Choroid plexus epithelial cell (primary cell): ENCODE measurements at regions not wholly inside any gene's neighbourhood (a gene's known extent, or its start where the extent isn't known, plus 50 kb on each side); places are given as distances from the start of the nearest gene placed in this dataset.

ENCODE experiments used
- DNase-seq: peaks from one replicate; pipeline ENCODE4 v3.0.0-alpha.2; 2010; ENCODE audit warnings: low read depth
- H3K4me3 ChIP-seq: 2 replicates; pipeline ENCODE4 v1.5.1; 2011; ENCODE audit warnings: low read depth, mild to moderate bottlenecking, control low read depth, low read length, moderate library complexity
- TF ChIP-seq, protein P1 (sequence below): conservative IDR thresholded peaks from 2 replicates; pipeline ENCODE4 v1.5.1; 2011; ENCODE audit warnings: low read depth, mild to moderate bottlenecking, control low read depth, inconsistent platforms, low read length, moderate library complexity

DNA sequence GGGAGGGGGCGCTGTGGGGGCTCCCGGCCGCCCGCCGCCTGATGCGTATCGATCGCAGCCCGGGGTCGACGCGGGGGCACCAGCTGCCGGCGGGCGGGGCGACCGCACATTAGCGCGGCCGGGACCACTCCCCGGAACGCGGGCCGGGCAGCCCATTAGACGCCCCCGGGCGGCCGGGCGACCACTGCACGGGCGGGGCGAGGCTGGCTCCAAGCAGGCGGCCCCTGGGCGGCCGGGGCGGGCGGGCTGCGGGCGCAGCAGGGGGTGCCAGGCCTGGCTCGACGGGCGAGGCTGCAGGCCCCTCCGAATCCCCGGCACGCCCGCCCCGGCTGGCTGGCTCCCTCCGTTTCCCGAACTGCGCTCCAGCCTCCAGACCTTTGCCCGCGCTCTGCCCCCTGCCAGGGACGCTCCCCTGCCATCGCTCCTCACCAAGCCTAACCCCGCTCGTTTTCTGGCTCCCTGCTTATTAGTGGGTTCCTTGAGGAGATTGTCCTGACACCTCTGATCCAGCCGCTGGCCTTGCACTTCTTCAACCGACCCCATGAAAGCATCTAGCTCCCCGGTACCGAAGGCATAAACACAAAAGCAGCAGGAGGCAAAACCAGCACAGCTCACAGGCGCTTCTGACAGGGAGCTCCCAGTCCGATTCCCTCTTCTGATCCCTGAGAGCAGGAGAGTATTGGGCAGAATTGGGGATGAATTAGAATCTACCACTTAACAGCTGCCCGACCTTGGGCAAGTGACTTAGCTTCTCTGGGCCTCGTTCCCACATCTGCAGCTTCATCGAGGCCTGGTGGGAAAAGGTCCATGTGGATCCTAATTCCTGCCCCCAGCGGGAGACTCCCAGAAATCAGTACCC is 92.6 kb upstream of the CASZ1 start:
- DNase-seq, result peak; percentile 5
- TF ChIP-seq, protein P1, sequence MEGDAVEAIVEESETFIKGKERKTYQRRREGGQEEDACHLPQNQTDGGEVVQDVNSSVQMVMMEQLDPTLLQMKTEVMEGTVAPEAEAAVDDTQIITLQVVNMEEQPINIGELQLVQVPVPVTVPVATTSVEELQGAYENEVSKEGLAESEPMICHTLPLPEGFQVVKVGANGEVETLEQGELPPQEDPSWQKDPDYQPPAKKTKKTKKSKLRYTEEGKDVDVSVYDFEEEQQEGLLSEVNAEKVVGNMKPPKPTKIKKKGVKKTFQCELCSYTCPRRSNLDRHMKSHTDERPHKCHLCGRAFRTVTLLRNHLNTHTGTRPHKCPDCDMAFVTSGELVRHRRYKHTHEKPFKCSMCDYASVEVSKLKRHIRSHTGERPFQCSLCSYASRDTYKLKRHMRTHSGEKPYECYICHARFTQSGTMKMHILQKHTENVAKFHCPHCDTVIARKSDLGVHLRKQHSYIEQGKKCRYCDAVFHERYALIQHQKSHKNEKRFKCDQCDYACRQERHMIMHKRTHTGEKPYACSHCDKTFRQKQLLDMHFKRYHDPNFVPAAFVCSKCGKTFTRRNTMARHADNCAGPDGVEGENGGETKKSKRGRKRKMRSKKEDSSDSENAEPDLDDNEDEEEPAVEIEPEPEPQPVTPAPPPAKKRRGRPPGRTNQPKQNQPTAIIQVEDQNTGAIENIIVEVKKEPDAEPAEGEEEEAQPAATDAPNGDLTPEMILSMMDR, result no peak
- no peak overlapping the region for H3K4me3 ChIP-seq

DNA sequence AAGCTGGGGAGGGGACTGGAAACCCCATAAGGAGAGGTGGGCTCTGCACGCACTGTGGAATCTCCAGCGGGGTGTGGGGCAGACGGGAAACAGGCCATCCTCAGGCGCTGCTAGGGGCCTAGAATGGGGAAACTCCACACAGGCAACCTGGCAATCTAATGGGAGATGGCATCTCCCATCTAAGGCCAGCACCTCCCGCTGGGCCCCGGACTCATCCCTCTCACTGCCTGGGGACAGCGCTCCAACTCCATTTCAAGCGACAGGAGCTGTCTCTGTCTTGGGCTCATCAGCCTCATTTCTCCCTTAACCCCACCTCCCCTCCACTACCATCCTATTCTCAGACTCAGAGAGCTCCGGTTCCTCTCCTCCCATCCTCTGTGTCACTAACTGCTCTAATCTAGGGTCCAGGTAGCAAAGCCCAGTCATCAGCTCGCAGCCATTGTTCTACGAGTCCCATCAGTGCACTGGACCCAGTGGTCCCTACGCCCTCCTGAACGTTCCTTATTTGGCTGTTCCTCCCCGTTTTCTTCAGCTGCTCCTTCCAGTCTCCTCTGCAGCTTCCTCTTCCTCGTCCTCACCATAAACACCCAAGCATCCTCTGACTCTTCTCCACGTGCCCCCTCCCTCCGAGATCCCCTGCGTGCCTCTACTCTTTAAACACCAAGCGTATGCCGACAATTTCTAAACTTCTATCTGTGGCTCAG is 93.4 kb upstream of the CASZ1 start:
- H3K4me3 ChIP-seq, result no peak overlapping the region
- TF ChIP-seq, protein P1, result no peak
- DNase-seq, result no peak

DNA sequence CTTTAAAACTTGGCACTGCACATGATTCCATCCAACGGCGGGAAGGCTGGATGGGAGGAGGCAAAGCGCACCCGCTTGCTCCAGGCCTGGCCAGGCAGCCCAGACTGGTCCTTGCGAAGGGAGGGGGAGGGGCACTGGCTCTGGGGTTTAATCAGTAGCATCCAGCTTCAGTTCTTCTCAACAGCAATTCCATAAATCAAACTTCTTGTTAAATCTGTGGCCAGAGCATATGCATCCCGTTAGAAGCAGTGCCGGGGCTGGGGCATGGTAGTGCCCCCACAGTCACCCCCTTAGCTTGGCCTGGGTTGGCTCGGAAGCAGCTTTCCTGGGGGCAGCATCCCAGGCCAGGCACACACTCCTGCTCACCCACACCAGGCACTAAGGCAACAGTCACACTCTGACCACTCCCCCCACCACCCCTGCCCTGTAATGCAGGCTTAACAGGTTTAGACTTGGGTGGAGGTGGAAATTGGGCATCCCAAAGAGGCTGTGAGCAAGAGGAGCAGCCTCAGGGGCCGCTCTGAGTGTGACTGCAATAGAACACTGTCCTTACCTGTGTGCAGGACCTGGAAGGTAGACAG is 94.1 kb upstream of the CASZ1 start:
- H3K4me3 ChIP-seq, result no peak overlapping the region
- DNase-seq, result no peak
- TF ChIP-seq, protein P1, result no peak

DNA sequence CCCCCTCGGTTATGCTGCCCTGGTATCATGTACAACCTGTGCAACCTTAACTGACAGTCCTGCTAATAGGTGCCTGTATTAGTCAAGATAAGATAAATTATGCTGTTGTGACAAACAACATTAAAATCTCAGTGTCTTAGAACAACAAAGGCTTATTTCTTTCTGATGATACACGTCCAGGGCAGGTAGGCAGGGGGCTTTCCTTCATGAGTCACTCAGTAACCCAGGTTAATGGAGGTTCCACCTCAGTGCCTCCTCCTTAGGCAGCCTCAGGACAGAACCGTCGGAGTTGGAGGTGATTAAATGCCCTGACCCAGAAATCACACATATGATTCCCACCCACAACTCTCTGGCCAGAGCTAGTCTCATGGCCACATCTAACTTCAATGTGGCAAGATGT is 94.6 kb upstream of the CASZ1 start:
- H3K4me3 ChIP-seq, result no peak overlapping the region
- TF ChIP-seq, protein P1, result no peak
- no peak for DNase-seq

DNA sequence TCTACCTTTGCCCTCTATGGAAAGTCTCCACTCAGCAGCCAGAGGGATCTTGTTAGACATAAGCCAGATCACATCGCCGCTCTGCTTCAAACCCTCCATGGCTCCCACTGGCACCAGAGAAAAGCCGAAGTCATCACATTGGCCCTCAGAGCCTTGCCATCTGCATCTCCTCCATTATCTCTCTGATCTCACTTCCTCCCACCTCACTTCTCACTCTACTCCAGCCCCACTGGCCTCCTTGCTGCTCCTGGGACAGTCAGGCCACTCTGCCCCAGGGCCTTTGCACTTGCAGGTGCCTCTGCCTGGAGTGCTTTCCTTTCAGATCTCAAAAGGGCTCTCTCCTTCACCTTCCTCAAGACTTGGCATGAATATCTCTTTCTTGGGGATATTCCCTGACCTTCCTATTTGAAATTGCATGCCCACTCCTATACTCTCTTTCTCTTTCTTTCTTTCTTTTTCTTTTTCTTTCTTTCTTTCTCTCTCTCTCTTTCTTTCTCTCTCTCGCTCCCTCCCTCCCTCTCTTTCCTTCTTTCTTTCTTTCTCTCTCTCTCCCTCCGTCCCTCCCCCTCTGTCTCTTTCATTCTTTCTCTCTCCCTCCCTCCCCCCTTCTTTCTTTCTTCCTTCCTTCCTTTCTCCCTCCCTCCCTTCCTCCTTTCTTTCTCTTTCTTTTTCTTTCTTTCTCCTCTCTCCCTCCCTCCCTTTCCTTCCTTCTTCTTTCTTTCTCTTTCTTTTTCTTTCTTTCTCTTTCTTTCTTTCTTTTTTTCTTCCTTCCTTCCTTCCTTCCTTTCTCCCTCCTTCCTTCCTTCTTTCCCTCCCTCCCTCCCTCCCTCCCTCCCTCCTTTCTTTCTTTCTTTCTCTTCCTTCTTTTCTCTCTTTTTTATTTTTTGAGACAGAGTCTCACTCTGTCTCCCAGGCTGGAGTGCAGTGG is 96.0 kb upstream of the CASZ1 start:
- TF ChIP-seq, protein P1, result no peak
- H3K4me3 ChIP-seq, result no peak overlapping the region
- DNase-seq, result no peak

DNA sequence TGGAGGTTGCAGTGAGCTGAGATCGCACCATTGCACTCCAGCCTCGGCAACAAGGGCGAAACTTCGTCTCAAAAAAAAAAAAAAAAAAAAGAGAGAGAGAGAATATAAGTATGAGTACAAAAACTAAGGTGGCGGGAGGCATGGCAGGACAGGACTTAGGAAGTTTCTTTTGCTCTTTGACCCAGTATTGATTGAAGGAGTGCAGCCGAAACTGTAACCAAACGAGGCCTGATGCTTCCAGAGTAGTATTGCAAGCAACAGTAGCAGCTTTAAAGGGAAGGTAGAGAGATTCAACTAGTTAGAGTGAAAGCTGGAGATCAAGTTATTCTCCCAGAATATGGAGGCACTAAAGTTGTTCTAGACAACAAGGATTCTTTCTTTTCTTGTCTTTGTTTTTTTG is 99.2 kb upstream of the CASZ1 start:
- no peak overlapping the region for H3K4me3 ChIP-seq
- no peak for DNase-seq
- TF ChIP-seq, protein P1, result no peak
